Chondrocyte (in vitro differentiated cells): ENCODE measurements at regions not wholly inside any gene's neighbourhood (a gene's known extent, or its start where the extent isn't known, plus 50 kb on each side); places are given as distances from the start of the nearest gene placed in this dataset.
"Not testable (repeated sequence)": the region's sequence is repeated elsewhere in the genome, so short reads cannot be mapped to it uniquely, and the experiment has no call there.

Source experiments
- DNase-seq: peaks from one replicate; pipeline ENCODE4 v3.0.0; 2021; ENCODE audit warnings: mixed read lengths, low spot score
- H3K27ac Mint-ChIP-seq: one replicate; pipeline ENCODE4 v1.8.0; 2021; ENCODE audit warnings: mild to moderate bottlenecking, moderate library complexity, mixed read lengths; ENCODE audit not compliant: unreplicated experiment
- H3K27me3 Mint-ChIP-seq: 2 replicates; pipeline ENCODE4 v1.8.0; 2021; ENCODE audit warnings: low read depth, mixed read lengths
- H3K36me3 Mint-ChIP-seq: 2 replicates; pipeline ENCODE4 v1.8.0; 2021; ENCODE audit warnings: low read depth, mixed read lengths
- H3K4me1 Mint-ChIP-seq: 2 replicates; pipeline ENCODE4 v1.8.0; 2021; ENCODE audit warnings: low read depth, mild to moderate bottlenecking, mixed read lengths
- H3K4me3 Mint-ChIP-seq: one replicate; pipeline ENCODE4 v1.8.0; 2021; ENCODE audit warnings: mild to moderate bottlenecking, moderate library complexity, mixed read lengths; ENCODE audit not compliant: unreplicated experiment
- H3K9me3 Mint-ChIP-seq: 2 replicates; pipeline ENCODE4 v1.8.0; 2021; ENCODE audit warnings: low read depth, mixed read lengths
- TF ChIP-seq, protein P1 (sequence below): fragments of 200-600 bp; sonication (generic); IDR thresholded peaks from 2 replicates; pipeline ENCODE4 v1.5.0; 2021; ENCODE audit warnings: antibody characterized with exemption, mild to moderate bottlenecking, moderate library complexity

DNA sequence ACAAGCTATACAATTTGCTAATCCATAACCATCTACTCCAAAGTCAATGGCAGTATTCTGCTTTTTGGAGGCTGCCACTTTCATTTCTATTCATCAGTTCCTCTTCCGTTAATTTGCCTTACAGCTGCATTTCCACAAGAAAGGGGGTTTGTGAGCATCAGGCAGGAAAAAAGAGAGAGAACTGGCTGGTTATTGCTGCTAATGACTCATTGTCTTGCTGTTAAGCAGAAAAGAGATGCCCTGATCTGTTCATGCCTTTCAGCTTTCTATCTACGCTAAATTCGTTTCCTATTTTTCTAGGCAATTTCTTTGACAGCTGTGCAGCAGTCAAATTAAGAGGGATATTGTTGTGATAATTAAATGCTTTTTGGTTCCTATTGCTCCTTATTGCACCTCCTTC is 65.9 kb upstream of the GNAQ start:
- H3K36me3 Mint-ChIP-seq: no peaks in the 10 kb centered on the region
- H3K4me3 Mint-ChIP-seq: no peak overlapping the region
- TF ChIP-seq, protein P1, sequence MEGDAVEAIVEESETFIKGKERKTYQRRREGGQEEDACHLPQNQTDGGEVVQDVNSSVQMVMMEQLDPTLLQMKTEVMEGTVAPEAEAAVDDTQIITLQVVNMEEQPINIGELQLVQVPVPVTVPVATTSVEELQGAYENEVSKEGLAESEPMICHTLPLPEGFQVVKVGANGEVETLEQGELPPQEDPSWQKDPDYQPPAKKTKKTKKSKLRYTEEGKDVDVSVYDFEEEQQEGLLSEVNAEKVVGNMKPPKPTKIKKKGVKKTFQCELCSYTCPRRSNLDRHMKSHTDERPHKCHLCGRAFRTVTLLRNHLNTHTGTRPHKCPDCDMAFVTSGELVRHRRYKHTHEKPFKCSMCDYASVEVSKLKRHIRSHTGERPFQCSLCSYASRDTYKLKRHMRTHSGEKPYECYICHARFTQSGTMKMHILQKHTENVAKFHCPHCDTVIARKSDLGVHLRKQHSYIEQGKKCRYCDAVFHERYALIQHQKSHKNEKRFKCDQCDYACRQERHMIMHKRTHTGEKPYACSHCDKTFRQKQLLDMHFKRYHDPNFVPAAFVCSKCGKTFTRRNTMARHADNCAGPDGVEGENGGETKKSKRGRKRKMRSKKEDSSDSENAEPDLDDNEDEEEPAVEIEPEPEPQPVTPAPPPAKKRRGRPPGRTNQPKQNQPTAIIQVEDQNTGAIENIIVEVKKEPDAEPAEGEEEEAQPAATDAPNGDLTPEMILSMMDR: no peak
- H3K9me3 Mint-ChIP-seq: peaks cover 5% of the 10 kb centered on the region
- H3K27ac Mint-ChIP-seq: no peak overlapping the region
- H3K27me3 Mint-ChIP-seq: peaks cover 14% of the 10 kb centered on the region
- no peaks in the 10 kb centered on the region for H3K4me1 Mint-ChIP-seq
- no peak for DNase-seq

DNA sequence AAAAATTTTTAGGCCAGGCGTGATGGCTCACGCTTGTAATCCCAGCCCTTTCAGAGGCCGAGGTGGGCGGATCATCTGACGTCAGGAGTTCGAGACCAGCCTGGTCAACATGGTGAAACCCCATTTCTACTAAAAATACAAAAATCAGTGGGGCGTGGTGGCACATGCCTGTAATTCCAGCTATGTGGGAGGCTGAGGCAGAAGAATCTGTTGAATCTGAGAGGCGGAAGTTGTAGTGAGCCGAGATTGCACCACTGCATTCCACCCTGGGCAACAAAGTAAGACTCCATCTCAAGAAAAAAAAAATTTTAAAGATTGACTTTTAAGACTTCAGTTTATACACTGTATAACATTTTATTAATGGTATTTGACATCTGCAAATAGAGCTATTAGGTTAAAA is 60.1 kb upstream of the GNAQ start:
- H3K27me3 Mint-ChIP-seq: peaks cover 9% of the 10 kb centered on the region

DNA sequence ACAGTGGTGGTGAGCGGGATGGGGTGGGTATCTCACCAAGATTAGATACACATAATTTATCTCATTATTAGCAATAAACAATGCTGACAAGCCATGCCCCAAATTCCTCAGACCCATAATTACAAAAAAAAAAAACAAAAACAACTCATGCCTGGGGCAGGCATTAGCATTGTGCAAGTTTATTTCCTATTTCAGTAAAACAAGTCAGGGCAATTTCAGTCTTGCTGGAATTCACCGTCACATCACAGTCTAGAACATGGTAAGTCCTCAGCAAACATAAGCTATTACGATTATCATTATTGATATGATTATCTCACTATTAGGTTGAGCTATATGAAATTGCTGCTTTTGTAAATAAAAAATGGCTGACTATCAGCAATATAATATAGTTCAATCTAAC is 57.5 kb upstream of the GNAQ start:
- no peak overlapping the region for H3K4me3 Mint-ChIP-seq
- H3K27ac Mint-ChIP-seq: no peak overlapping the region
- no peak for DNase-seq
- peaks cover 20% of the 10 kb centered on the region for H3K9me3 Mint-ChIP-seq
- H3K36me3 Mint-ChIP-seq: peaks cover 5% of the 10 kb centered on the region
- no peaks in the 10 kb centered on the region for H3K4me1 Mint-ChIP-seq
- TF ChIP-seq, protein P1: no peak
- H3K27me3 Mint-ChIP-seq: peaks cover 21% of the 10 kb centered on the region

More for the DNA sequence above, 60.1 kb upstream of the GNAQ start:
- no peak overlapping the region for H3K4me3 Mint-ChIP-seq
- no peak overlapping the region for H3K27ac Mint-ChIP-seq
- H3K4me1 Mint-ChIP-seq: no peaks in the 10 kb centered on the region
- DNase-seq: no peak
- TF ChIP-seq, protein P1: no peak
- peaks cover 4% of the 10 kb centered on the region for H3K36me3 Mint-ChIP-seq
- H3K9me3 Mint-ChIP-seq: peaks cover 8% of the 10 kb centered on the region

DNA sequence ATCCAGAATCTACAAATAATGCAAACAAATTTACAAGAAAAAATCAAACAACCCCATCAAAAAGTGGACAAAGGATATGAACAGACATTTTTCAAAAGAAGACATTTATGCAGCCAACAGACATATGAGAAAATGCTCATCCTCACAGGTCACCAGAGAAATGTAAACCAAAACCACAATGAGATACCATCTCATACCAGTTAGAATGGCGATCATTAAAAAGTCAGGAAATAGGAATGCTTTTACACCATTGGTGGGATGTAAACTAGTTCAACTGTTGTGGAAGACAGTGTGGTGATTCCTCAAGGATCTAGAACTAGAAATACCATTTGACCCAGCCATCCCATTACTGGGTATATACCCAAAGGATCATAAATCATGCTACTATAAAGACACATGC is 56.6 kb upstream of the GNAQ start:
- not testable (repeated sequence) for H3K4me1 Mint-ChIP-seq
- H3K9me3 Mint-ChIP-seq: peaks cover 20% of the 10 kb centered on the region

More for the DNA sequence above, 56.6 kb upstream of the GNAQ start:
- not testable (repeated sequence) for H3K36me3 Mint-ChIP-seq, DNase-seq, H3K27ac Mint-ChIP-seq, H3K4me3 Mint-ChIP-seq
- H3K27me3 Mint-ChIP-seq: peaks cover 21% of the 10 kb centered on the region
